DOHH2 (cell line): ENCODE measurements at regions not wholly inside any gene's neighbourhood (a gene's known extent, or its start where the extent isn't known, plus 50 kb on each side); places are given as distances from the start of the nearest gene placed in this dataset.

Source experiments
- EZH2phosphoT487 ChIP-seq: fragments of 200-600 bp; sonication (generic); IDR thresholded peaks from 2 replicates; pipeline ENCODE4 v1.6.1; 2017; ENCODE audit warnings: borderline replicate concordance, mild to moderate bottlenecking, antibody characterized with exemption, low read length, moderate library complexity, mixed read lengths
- TF ChIP-seq, protein P1 (sequence below): fragments of 200-600 bp; sonication (generic); IDR thresholded peaks from one replicate; pipeline ENCODE4 v1.5.1; 2014; ENCODE audit warnings: antibody characterized with exemption, mild to moderate bottlenecking, low read depth, low read length; ENCODE audit not compliant: poor library complexity, severe bottlenecking

DNA sequence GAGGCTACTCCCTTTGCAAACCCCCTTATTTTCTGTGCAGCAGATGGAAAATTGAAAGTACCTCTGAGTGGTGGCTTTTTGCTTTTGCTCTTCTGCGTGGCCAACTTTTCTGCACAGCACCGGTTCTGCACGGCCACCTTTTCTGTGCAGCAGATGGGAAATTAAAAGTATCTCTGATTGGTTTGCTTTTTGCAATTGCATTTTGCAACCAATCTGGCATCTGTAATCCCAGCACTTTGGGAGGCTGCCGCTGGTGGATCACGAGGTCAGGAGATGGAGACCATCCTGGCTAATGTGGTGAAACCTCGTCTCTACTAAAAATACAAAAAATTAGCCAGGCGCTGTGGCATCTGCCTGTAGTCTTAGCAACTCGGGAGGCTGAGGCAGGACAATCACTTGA lies 79.5 kb upstream of the CHMP2B start:
- TF ChIP-seq, protein P1, sequence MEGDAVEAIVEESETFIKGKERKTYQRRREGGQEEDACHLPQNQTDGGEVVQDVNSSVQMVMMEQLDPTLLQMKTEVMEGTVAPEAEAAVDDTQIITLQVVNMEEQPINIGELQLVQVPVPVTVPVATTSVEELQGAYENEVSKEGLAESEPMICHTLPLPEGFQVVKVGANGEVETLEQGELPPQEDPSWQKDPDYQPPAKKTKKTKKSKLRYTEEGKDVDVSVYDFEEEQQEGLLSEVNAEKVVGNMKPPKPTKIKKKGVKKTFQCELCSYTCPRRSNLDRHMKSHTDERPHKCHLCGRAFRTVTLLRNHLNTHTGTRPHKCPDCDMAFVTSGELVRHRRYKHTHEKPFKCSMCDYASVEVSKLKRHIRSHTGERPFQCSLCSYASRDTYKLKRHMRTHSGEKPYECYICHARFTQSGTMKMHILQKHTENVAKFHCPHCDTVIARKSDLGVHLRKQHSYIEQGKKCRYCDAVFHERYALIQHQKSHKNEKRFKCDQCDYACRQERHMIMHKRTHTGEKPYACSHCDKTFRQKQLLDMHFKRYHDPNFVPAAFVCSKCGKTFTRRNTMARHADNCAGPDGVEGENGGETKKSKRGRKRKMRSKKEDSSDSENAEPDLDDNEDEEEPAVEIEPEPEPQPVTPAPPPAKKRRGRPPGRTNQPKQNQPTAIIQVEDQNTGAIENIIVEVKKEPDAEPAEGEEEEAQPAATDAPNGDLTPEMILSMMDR: no peak
- TF ChIP-seq EZH2phosphoT487: no peak
